PC-9 (cell line): ENCODE measurements at regions not wholly inside any gene's neighbourhood (a gene's known extent, or its start where the extent isn't known, plus 50 kb on each side); places are given as distances from the start of the nearest gene placed in this dataset.

Experiments
- BruUV-seq: library from RNA; stranded (reverse); fragments of 400-500 nt; replicated peaks from 2 replicates; lab custom pipeline; 2021; lab: Mats Ljungman, UMichigan
- CTCF ChIA-PET: fragments of 300-600 bp; sonication (Branson Sonifier 250); formaldehyde crosslinking; loops from one replicate; lab custom pipeline; 2022; ENCODE audit warnings: antibody characterized with exemption; lab: Charles Lee
- POLR2A ChIA-PET: fragments of 300-600 bp; sonication (Branson Sonifier 250); formaldehyde crosslinking; loops from one replicate; lab custom pipeline; 2022; ENCODE audit warnings: antibody characterized with exemption; ENCODE audit not compliant: unreplicated experiment; lab: Charles Lee
- DNase-seq, 2 experiments: peaks; one replicate each; pipeline versions ENCODE4 v3.0.0 to v3.0.0-alpha.2; 2015 to 2022; ENCODE audit warnings: mixed read lengths in 1 of 2
- H2AFZ ChIP-seq: fragments of 200-600 bp; sonication (generic); 2 replicates; pipeline ENCODE4 v1.8.1; 2017; ENCODE audit warnings: antibody characterized with exemption
- H3F3A ChIP-seq: fragments of 200-600 bp; sonication (generic); 2 replicates; pipeline ENCODE4 v1.8.1; 2017; ENCODE audit warnings: antibody characterized with exemption, mild to moderate bottlenecking, low read depth; ENCODE audit not compliant: insufficient read depth
- H3K27ac ChIP-seq: fragments of 200-600 bp; sonication (generic); 2 replicates; pipeline ENCODE4 v1.6.1; 2016; ENCODE audit warnings: mixed run types
- H3K27me3 ChIP-seq: fragments of 200-600 bp; sonication (generic); 2 replicates; pipeline ENCODE4 v1.6.1; 2016; ENCODE audit warnings: low read depth, mixed run types; ENCODE audit not compliant: insufficient read depth
- H3K36me3 ChIP-seq: fragments of 200-600 bp; sonication (generic); 2 replicates; pipeline ENCODE4 v1.6.1; 2016; ENCODE audit warnings: low read depth, mixed run types
- H3K4me1 ChIP-seq: fragments of 200-600 bp; sonication (generic); replicated peaks from 2 replicates; pipeline ENCODE4 v1.6.1; 2016; ENCODE audit warnings: mixed run types; ENCODE audit not compliant: insufficient read depth
- H3K4me2 ChIP-seq: fragments of 200-600 bp; sonication (generic); 2 replicates; pipeline ENCODE4 v1.6.1; 2017; ENCODE audit warnings: mixed run types
- H3K4me3 ChIP-seq: fragments of 200-600 bp; sonication (generic); 2 replicates; pipeline ENCODE4 v1.6.1; 2016; ENCODE audit warnings: mixed run types
- H3K79me2 ChIP-seq: fragments of 200-600 bp; sonication (generic); 2 replicates; pipeline ENCODE4 v1.6.1; 2017; ENCODE audit warnings: low read depth, mixed run types
- H3K9me2 ChIP-seq: fragments of 200-600 bp; sonication (generic); 2 replicates; pipeline ENCODE4 v1.8.1; 2017; ENCODE audit warnings: mild to moderate bottlenecking; ENCODE audit not compliant: insufficient read depth
- H3K9me3 ChIP-seq: fragments of 200-600 bp; sonication (generic); 2 replicates; pipeline ENCODE4 v1.8.1; 2016; ENCODE audit warnings: low read depth; ENCODE audit not compliant: insufficient read depth
- H4K20me1 ChIP-seq: fragments of 200-600 bp; sonication (generic); 2 replicates; pipeline ENCODE4 v1.8.1; 2017; ENCODE audit not compliant: insufficient read depth
- CTCF ChIP-seq: fragments of 200-600 bp; sonication (generic); conservative IDR thresholded peaks from 2 replicates; pipeline ENCODE4 v1.6.1; 2017; ENCODE audit warnings: mixed run types, antibody characterized with exemption, mild to moderate bottlenecking, moderate library complexity
- EZH2 ChIP-seq: fragments of 200-600 bp; sonication (generic); IDR thresholded peaks from 2 replicates; pipeline ENCODE4 v1.8.0; 2017; ENCODE audit warnings: antibody characterized with exemption, low read depth
- intact Hi-C: fragments of 100-400 bp; cut with micrococcal nuclease; formaldehyde crosslinking; loops from one replicate; pipeline ENCODE4 v1.10.0; 2022; ENCODE audit not compliant: unreplicated experiment

DNA sequence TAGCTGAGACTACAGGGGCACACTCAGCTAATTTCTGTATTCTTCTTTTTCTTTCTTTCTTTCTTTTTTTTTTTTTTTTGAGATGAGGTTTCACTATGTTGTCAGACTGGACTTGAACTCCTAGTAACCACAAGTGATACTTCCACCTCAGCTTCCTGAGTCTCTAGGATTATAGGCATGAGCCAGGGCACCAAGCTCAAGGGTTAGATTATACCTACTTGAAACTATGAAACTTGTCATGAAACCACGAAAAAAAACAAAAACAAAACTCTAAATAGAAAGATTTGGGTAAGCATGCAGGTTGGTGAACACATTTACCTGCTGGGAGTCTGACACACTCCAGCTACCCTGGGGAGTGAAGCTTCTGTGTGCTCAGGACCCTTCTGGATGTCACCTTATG, 2250.4 kb downstream of the MRPL39 start:
- no peak overlapping the region for H3K4me2 ChIP-seq
- H2AFZ ChIP-seq = no peak overlapping the region
- no peaks in the 10 kb centered on the region for H3F3A ChIP-seq
- TF ChIP-seq EZH2 = no peak
- TF ChIP-seq CTCF = no peak
- no peak for DNase-seq
- ChIA-PET POLR2A (no interaction called here), CTCF (no interaction called here)
- no peak overlapping the region for H3K27ac ChIP-seq
- no peaks in the 10 kb centered on the region for H3K36me3 ChIP-seq
- no peaks in the 10 kb centered on the region for H3K27me3 ChIP-seq
- H3K4me1 ChIP-seq = no peaks in the 10 kb centered on the region
- no peaks in the 10 kb centered on the region for H3K9me3 ChIP-seq
- no peaks in the 10 kb centered on the region for H4K20me1 ChIP-seq
- no TSS peak for BruUV-seq
- no peak overlapping the region for H3K4me3 ChIP-seq
- no peaks in the 10 kb centered on the region for H3K9me2 ChIP-seq
- no peaks in the 10 kb centered on the region for H3K79me2 ChIP-seq
- intact Hi-C loops = no loop called here

- ChIA-PET CTCF (no interaction called here), POLR2A (no interaction called here)
- DNase-seq = no peak
- H3K36me3 ChIP-seq = no peaks in the 10 kb centered on the region
- no TSS peak for BruUV-seq
- no peak overlapping the region for H3K4me2 ChIP-seq
- no peaks in the 10 kb centered on the region for H3K27me3 ChIP-seq
- H4K20me1 ChIP-seq = no peaks in the 10 kb centered on the region
- no peak overlapping the region for H3K27ac ChIP-seq
- H3K79me2 ChIP-seq = no peaks in the 10 kb centered on the region
- TF ChIP-seq CTCF = no peak
- TF ChIP-seq EZH2 = no peak
- intact Hi-C loops = no loop called here
- H3K9me3 ChIP-seq = no peaks in the 10 kb centered on the region
- no peak overlapping the region for H3K4me3 ChIP-seq
- no peaks in the 10 kb centered on the region for H3K4me1 ChIP-seq
- no peaks in the 10 kb centered on the region for H3K9me2 ChIP-seq
- H3F3A ChIP-seq = no peaks in the 10 kb centered on the region
- no peak overlapping the region for H2AFZ ChIP-seq
Measured at GRCh38 chr21:23316190-23316589, 2291.1 kb downstream of the MRPL39 start.

DNA sequence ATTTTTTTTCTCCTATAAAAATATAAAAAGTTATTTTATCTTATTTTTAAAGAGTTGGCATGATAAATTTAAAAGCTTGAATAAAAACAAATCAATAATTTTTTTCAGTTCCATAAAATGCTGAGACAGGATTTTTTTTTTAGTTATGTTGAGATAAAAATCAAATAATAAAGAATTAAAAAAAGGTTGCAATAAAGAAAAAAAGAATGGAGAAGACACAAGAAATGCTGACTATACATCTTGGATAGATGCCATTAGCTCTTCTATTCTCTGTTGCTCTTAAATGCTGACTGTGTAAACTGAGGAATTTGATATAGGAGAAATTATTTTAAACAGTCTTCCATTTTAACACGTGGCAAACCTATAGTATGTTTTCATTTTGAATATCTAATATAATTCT, 2298.5 kb downstream of the MRPL39 start:
- CTCF ChIA-PET = no interaction called here
- Histone ChIP-seq H3K9me2 (no peaks in the 10 kb centered on the region), H3K9me3 (no peaks in the 10 kb centered on the region), H3K36me3 (no peaks in the 10 kb centered on the region), H2AFZ (no peak overlapping the region), H3K4me1 (no peaks in the 10 kb centered on the region), H3K27me3 (no peaks in the 10 kb centered on the region), H3K4me3 (no peak overlapping the region), H3K27ac (no peak overlapping the region), H3K79me2 (no peaks in the 10 kb centered on the region), H3F3A (no peaks in the 10 kb centered on the region), H4K20me1 (no peaks in the 10 kb centered on the region), H3K4me2 (no peak overlapping the region)
- no peak for DNase-seq
- intact Hi-C loops = no loop called here
- TF ChIP-seq CTCF = no peak
- TF ChIP-seq EZH2 = no peak
- no TSS peak for BruUV-seq
- POLR2A ChIA-PET = no interaction called here
